H1 (cell line): ENCODE measurements at regions not wholly inside any gene's neighbourhood (a gene's known extent, or its start where the extent isn't known, plus 50 kb on each side); places are given as distances from the start of the nearest gene placed in this dataset.

Source experiments
- CTCF ChIA-PET: fragments of 300-600 bp; sonication (Branson Sonifier 250); formaldehyde crosslinking; loops from one replicate; lab custom pipeline; 2021; ENCODE audit not compliant: partially characterized antibody; lab: Charles Lee
- POLR2A ChIA-PET: fragments of 300-600 bp; sonication (Branson Sonifier 250); formaldehyde crosslinking; loops from one replicate; lab custom pipeline; 2021; ENCODE audit warnings: inconsistent platforms; ENCODE audit not compliant: partially characterized antibody; lab: Charles Lee
- DNase-seq, 2 experiments: peaks; one replicate each; pipeline versions ENCODE4 v3.0.0 to v3.0.0-alpha.2; 2010 to 2022; ENCODE audit warnings: low spot score in 2 of 2, low read depth in 1 of 2, mixed read lengths in 1 of 2
- FAIRE-seq: peaks from 2 replicates; lab custom pipeline; 2011; peaks lifted over from hg19 to GRCh38; lab: Jason Lieb, UNC
- H2AFZ ChIP-seq: 2 replicates; pipeline ENCODE4 v1.8.1; 2012; ENCODE audit warnings: low read length, inconsistent platforms
- H2AK5ac ChIP-seq: 2 replicates; pipeline ENCODE4 v1.6.1; 2013; ENCODE audit warnings: low read depth, low read length
- H2BK120ac ChIP-seq: replicated peaks from 2 replicates; pipeline ENCODE3; 2013; ENCODE audit warnings: low read depth, low read length, inconsistent platforms
- H2BK12ac ChIP-seq: 2 replicates; pipeline ENCODE4 v1.6.1; 2013; ENCODE audit warnings: low read depth, low read length
- H2BK15ac ChIP-seq: 2 replicates; pipeline ENCODE4 v1.6.1; 2013; ENCODE audit warnings: low read length
- H2BK20ac ChIP-seq: 2 replicates; pipeline ENCODE4 v1.6.1; 2013; ENCODE audit warnings: low read length
- H2BK5ac ChIP-seq: 2 replicates; pipeline ENCODE4 v1.6.1; 2013; ENCODE audit warnings: low read depth, low read length
- H3K14ac ChIP-seq: 2 replicates; pipeline ENCODE4 v1.6.1; 2013; ENCODE audit warnings: inconsistent platforms; ENCODE audit not compliant: insufficient read length
- H3K18ac ChIP-seq: 2 replicates; pipeline ENCODE4 v1.6.1; 2013; ENCODE audit warnings: low read length; ENCODE audit errors: extremely low read depth
- H3K23ac ChIP-seq: 2 replicates; pipeline ENCODE4 v1.6.1; 2013; ENCODE audit warnings: inconsistent platforms; ENCODE audit not compliant: insufficient read length
- H3K23me2 ChIP-seq: 2 replicates; pipeline ENCODE4 v1.6.1; 2013; ENCODE audit warnings: low read depth, low read length
- H3K27ac ChIP-seq: 2 replicates; pipeline ENCODE4 v1.6.1; 2011; ENCODE audit warnings: low read depth, low read length, inconsistent platforms
- H3K27me3 ChIP-seq, 4 experiments: replicated peaks in 1 of 4; 1 replicate in 1 of 4; 2 replicates in 3 of 4; pipeline versions ENCODE4 v1.6.1 to v1.8.1; 2011 to 2013; ENCODE audit warnings: low read length in 3 of 4, mild to moderate bottlenecking in 3 of 4, inconsistent platforms in 2 of 4, mixed read lengths in 2 of 4, moderate library complexity in 1 of 4; ENCODE audit not compliant: control insufficient read depth in 3 of 4, insufficient read depth in 3 of 4; ENCODE audit errors: extremely low read depth in 1 of 4
- H3K36me3 ChIP-seq, 4 experiments: 2 replicates each; pipeline versions ENCODE4 v1.6.1 to v1.8.1; 2011 to 2013; ENCODE audit warnings: mild to moderate bottlenecking in 4 of 4, low read length in 3 of 4, moderate library complexity in 2 of 4, control low read depth in 1 of 4, inconsistent platforms in 1 of 4; ENCODE audit not compliant: insufficient read depth in 4 of 4, control insufficient read depth in 2 of 4
- H3K4ac ChIP-seq: replicated peaks from 2 replicates; pipeline ENCODE3; 2013; ENCODE audit warnings: low read length, low read depth, mixed read lengths, inconsistent platforms; ENCODE audit not compliant: insufficient read length
- H3K4me1 ChIP-seq, 4 experiments: replicated peaks in 1 of 4; 1 replicate in 1 of 4; 2 replicates in 3 of 4; pipeline versions ENCODE4 v1.6.1 to v1.8.1; 2011 to 2013; ENCODE audit warnings: low read length in 3 of 4, inconsistent platforms in 2 of 4, mixed read lengths in 1 of 4; ENCODE audit not compliant: insufficient read depth in 4 of 4, control insufficient read depth in 3 of 4
- H3K4me2 ChIP-seq, 2 experiments: 2 replicates each; pipeline versions ENCODE4 v1.6.1 to v1.8.1; 2011 to 2013; ENCODE audit warnings: low read depth in 2 of 2, low read length in 2 of 2, control low read depth in 1 of 2, inconsistent platforms in 1 of 2, mild to moderate bottlenecking in 1 of 2; ENCODE audit not compliant: insufficient read depth in 1 of 2
- H3K4me3 ChIP-seq, 4 experiments: fragments of 200-600, 300-600 bp in 1 of 4; sonication (generic), shearing (Covaris generic), sonication (Bioruptor Twin) in 1 of 4; 2 replicates each; pipeline versions ENCODE4 v1.5.1 to v1.8.1; 2011 to 2016; ENCODE audit warnings: low read length in 4 of 4, low read depth in 3 of 4, control low read depth in 2 of 4, inconsistent platforms in 2 of 4, mild to moderate bottlenecking in 2 of 4, mixed read lengths in 1 of 4, moderate library complexity in 1 of 4; ENCODE audit not compliant: insufficient read depth in 2 of 4; ENCODE audit errors: extremely low read depth in 1 of 4
- H3K56ac ChIP-seq: replicated peaks from 2 replicates; pipeline ENCODE3; 2013; ENCODE audit warnings: low read depth, mild to moderate bottlenecking, mixed read lengths, low read length, inconsistent platforms; ENCODE audit not compliant: insufficient read length
- H3K79me1 ChIP-seq: 2 replicates; pipeline ENCODE4 v1.6.1; 2013; ENCODE audit warnings: low read depth, low read length, control low read depth
- H3K79me2 ChIP-seq, 2 experiments: 2 replicates each; pipeline versions ENCODE4 v1.6.1 to v1.8.1; 2012 to 2013; ENCODE audit warnings: low read length in 2 of 2, mild to moderate bottlenecking in 2 of 2, inconsistent platforms in 1 of 2; ENCODE audit not compliant: insufficient read depth in 2 of 2, control insufficient read depth in 1 of 2
- H3K9ac ChIP-seq, 4 experiments: replicated peaks in 1 of 4; 1 replicate in 1 of 4; 2 replicates in 3 of 4; pipeline versions ENCODE4 v1.6.1 to v1.8.1; 2011 to 2013; ENCODE audit warnings: low read depth in 3 of 4, low read length in 3 of 4, control low read depth in 2 of 4, mild to moderate bottlenecking in 2 of 4, moderate library complexity in 2 of 4, inconsistent platforms in 1 of 4; ENCODE audit errors: extremely low read depth in 1 of 4
- H3K9me3 ChIP-seq, 2 experiments: 2 replicates each; pipeline versions ENCODE4 v1.6.1 to v1.8.1; 2012 to 2013; ENCODE audit warnings: mild to moderate bottlenecking in 2 of 2, moderate library complexity in 2 of 2, control low read depth in 1 of 2, inconsistent platforms in 1 of 2, low read depth in 1 of 2, low read length in 1 of 2, mixed read lengths in 1 of 2; ENCODE audit not compliant: insufficient read depth in 2 of 2
- H4K20me1 ChIP-seq, 2 experiments: replicated peaks in 1 of 2; 2 replicates each; pipeline versions ENCODE3 to v1.8.1; 2011 to 2013; ENCODE audit warnings: inconsistent platforms in 2 of 2, low read length in 2 of 2, mild to moderate bottlenecking in 1 of 2; ENCODE audit not compliant: insufficient read depth in 2 of 2, control insufficient read depth in 1 of 2
- H4K5ac ChIP-seq: 2 replicates; pipeline ENCODE4 v1.6.1; 2013; ENCODE audit warnings: low read length, low read depth, mixed read lengths, inconsistent platforms; ENCODE audit not compliant: insufficient read length
- H4K8ac ChIP-seq: 2 replicates; pipeline ENCODE4 v1.8.0; 2013; ENCODE audit warnings: mild to moderate bottlenecking, moderate library complexity, low read length, inconsistent platforms; ENCODE audit not compliant: insufficient read depth; ENCODE audit errors: extremely low read depth
- H4K91ac ChIP-seq: replicated peaks from 2 replicates; pipeline ENCODE3; 2013; ENCODE audit warnings: low read length, mixed read lengths, inconsistent platforms; ENCODE audit not compliant: insufficient read length
- SIN3A ChIP-seq, 2 experiments: IDR thresholded peaks in 1 of 2; conservative IDR thresholded peaks in 1 of 2; 2 replicates each; pipeline ENCODE4 v1.6.1; 2011 to 2012; ENCODE audit warnings: low read length in 2 of 2, improper control_type of control experiment in 1 of 2, low read depth in 1 of 2, mild to moderate bottlenecking in 1 of 2
- TAF7 ChIP-seq: optimal IDR thresholded peaks from 2 replicates; pipeline ENCODE3; 2011; ENCODE audit warnings: low read depth, mild to moderate bottlenecking, inconsistent platforms, low read length, moderate library complexity, borderline replicate concordance
- WGBS, 2 experiments: shearing (Covaris generic) in 1 of 2; methylation state at CpG; one replicate each; pipeline versions ENCODE4 v1.1.6 to v1.1.7; 2013 to 2015; ENCODE audit warnings: low lambda C conversion rate in 2 of 2, mixed read lengths in 2 of 2, inconsistent platforms in 1 of 2, low coverage in 1 of 2, missing lambda C conversion rate in 1 of 2; ENCODE audit not compliant: insufficient replicate concordance in 2 of 2, insufficient coverage in 1 of 2, insufficient read length in 1 of 2; ENCODE audit errors: extremely low coverage in 1 of 2, missing lambda C conversion rate in 1 of 2; 5-methylcytosine and 5-hydroxymethylcytosine counted together
- TF ChIP-seq, protein P1 (sequence below): IDR thresholded peaks from 2 replicates; pipeline ENCODE4 v1.6.1; 2011; ENCODE audit warnings: low read depth, mild to moderate bottlenecking, low read length; ENCODE audit not compliant: insufficient read depth

- no peaks in the 10 kb centered on the region for H3K79me1 ChIP-seq
- FAIRE-seq, result no peak
- H3K4ac ChIP-seq, result no peak overlapping the region
- H4K8ac ChIP-seq, result no peak overlapping the region
- no peak overlapping the region for H3K14ac ChIP-seq
- H3K36me3 ChIP-seq, result no peaks in the 10 kb centered on the region
- H2BK120ac ChIP-seq, result no peak overlapping the region
- H3K27ac ChIP-seq, result no peak overlapping the region
- H2AFZ ChIP-seq, result no peak overlapping the region
- H3K18ac ChIP-seq, result no peak overlapping the region
- no peak overlapping the region for H2BK12ac ChIP-seq
- CTCF ChIA-PET, result interaction anchor here (1.0 to 2.0 kb wide), 3 partner anchors 10 to 86 kb away, joined by 3 to 5 read pairs (median 4); no protein-coding TSS in a partner anchor
- H3K23ac ChIP-seq, result no peak overlapping the region
- no peak overlapping the region for H2BK15ac ChIP-seq
- H4K5ac ChIP-seq, result no peak overlapping the region
- no peak overlapping the region for H2BK20ac ChIP-seq
- no peak overlapping the region for H2BK5ac ChIP-seq
- H3K4me2 ChIP-seq, result no peak overlapping the region
- H2AK5ac ChIP-seq, result no peak overlapping the region
- no peaks in the 10 kb centered on the region for H3K4me1 ChIP-seq
- no peak for DNase-seq
- H3K9me3 ChIP-seq, result no peaks in the 10 kb centered on the region
- no peaks in the 10 kb centered on the region for H3K23me2 ChIP-seq
- no peak overlapping the region for H3K4me3 ChIP-seq
- POLR2A ChIA-PET, result no interaction called here
- H3K56ac ChIP-seq, result no peak overlapping the region
- H4K20me1 ChIP-seq, result no peaks in the 10 kb centered on the region
- H3K27me3 ChIP-seq, result no peaks in the 10 kb centered on the region
- WGBS, 2 experiments, result 91% methylated on average over 7 of the region's 7 CpGs; no CpG with 5 or more reads in 1 of the 2 experiments
- no peaks in the 10 kb centered on the region for H3K79me2 ChIP-seq
- no peak overlapping the region for H3K9ac ChIP-seq
- H4K91ac ChIP-seq, result no peak overlapping the region
- TF ChIP-seq TAF7 (no peak), SIN3A (conservative IDR thresholded peaks at IDR 0.05 in 1 of 2, IDR thresholded peaks at IDR 0.05 in 1 of 2; ENCODE audit: low read depth in 1 of 2, low read length in 2 of 2) (no peak)
- TF ChIP-seq, protein P1, sequence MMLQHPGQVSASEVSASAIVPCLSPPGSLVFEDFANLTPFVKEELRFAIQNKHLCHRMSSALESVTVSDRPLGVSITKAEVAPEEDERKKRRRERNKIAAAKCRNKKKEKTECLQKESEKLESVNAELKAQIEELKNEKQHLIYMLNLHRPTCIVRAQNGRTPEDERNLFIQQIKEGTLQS, result no peak
Observed at GRCh38 chr10:42988069-42988468, 88.8 kb upstream of the RET start.
